Ishikawa (cell line): ENCODE measurements at regions not wholly inside any gene's neighbourhood (a gene's known extent, or its start where the extent isn't known, plus 50 kb on each side); places are given as distances from the start of the nearest gene placed in this dataset.
A peak's percentile ranks its signal among the peaks of the same experiment; 100 is the strongest.

Experiments
- CEBPB ChIP-seq: IDR thresholded peaks from 2 replicates; pipeline ENCODE4 v1.6.1; 2012
- CREB1 ChIP-seq: IDR thresholded peaks from 2 replicates; pipeline ENCODE4 v1.6.1; 2012; ENCODE audit warnings: low read depth
- EGR1 ChIP-seq: IDR thresholded peaks from 2 replicates; pipeline ENCODE4 v1.6.1; 2012
- EP300 ChIP-seq: IDR thresholded peaks from 2 replicates; pipeline ENCODE4 v1.6.1; 2012; ENCODE audit warnings: borderline replicate concordance
- FOXM1 ChIP-seq: IDR thresholded peaks from 2 replicates; pipeline ENCODE4 v1.6.1; 2012; ENCODE audit warnings: low read depth, borderline replicate concordance
- RAD21 ChIP-seq: IDR thresholded peaks from 2 replicates; pipeline ENCODE4 v1.6.1; 2012; ENCODE audit warnings: low read depth
- TAF1 ChIP-seq: IDR thresholded peaks from 2 replicates; pipeline ENCODE4 v1.6.1; 2012; ENCODE audit warnings: low read depth, mild to moderate bottlenecking
- TCF12 ChIP-seq: IDR thresholded peaks from 2 replicates; pipeline ENCODE4 v1.6.1; 2012; ENCODE audit warnings: low read depth
- TEAD4 ChIP-seq: IDR thresholded peaks from 2 replicates; pipeline ENCODE4 v1.6.1; 2012
- YY1 ChIP-seq: IDR thresholded peaks from 2 replicates; pipeline ENCODE4 v1.6.1; 2012; ENCODE audit warnings: low read depth
- ZBTB7A ChIP-seq: IDR thresholded peaks from 2 replicates; pipeline ENCODE4 v1.6.1; 2012; ENCODE audit warnings: low read depth
- TF ChIP-seq, protein P1 (sequence below): IDR thresholded peaks from 2 replicates; pipeline ENCODE4 v1.6.1; 2012
- TF ChIP-seq, protein P2 (sequence below): IDR thresholded peaks from 2 replicates; pipeline ENCODE4 v1.6.1; 2012; ENCODE audit warnings: low read depth, mild to moderate bottlenecking
- TF ChIP-seq, protein P3 (sequence below): IDR thresholded peaks from 2 replicates; pipeline ENCODE4 v1.6.1; 2012

DNA sequence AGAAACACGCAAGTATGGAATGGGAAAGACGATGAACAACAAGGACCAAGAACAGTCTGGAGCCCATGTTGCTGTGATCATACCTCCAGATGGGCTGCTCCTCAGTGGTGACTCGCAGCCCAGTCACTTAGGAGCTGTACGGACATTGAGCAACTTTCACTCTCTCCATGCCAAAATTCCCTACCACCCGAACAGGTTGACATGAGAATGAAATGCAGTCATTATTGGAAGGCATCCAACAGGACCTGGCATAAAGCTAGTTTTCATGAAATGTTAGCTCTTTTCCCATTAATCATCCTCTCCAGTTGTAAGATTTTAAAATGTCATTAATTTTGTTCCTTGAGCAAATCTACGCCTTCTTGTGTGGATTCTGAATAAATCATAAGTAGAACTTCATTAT lies 82.7 kb upstream of the GPM6B start:
- no peak for TF ChIP-seq RAD21
- no peak for TF ChIP-seq CREB1
- TF ChIP-seq, protein P1, sequence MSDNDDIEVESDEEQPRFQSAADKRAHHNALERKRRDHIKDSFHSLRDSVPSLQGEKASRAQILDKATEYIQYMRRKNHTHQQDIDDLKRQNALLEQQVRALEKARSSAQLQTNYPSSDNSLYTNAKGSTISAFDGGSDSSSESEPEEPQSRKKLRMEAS, result no peak
- TF ChIP-seq, protein P2, sequence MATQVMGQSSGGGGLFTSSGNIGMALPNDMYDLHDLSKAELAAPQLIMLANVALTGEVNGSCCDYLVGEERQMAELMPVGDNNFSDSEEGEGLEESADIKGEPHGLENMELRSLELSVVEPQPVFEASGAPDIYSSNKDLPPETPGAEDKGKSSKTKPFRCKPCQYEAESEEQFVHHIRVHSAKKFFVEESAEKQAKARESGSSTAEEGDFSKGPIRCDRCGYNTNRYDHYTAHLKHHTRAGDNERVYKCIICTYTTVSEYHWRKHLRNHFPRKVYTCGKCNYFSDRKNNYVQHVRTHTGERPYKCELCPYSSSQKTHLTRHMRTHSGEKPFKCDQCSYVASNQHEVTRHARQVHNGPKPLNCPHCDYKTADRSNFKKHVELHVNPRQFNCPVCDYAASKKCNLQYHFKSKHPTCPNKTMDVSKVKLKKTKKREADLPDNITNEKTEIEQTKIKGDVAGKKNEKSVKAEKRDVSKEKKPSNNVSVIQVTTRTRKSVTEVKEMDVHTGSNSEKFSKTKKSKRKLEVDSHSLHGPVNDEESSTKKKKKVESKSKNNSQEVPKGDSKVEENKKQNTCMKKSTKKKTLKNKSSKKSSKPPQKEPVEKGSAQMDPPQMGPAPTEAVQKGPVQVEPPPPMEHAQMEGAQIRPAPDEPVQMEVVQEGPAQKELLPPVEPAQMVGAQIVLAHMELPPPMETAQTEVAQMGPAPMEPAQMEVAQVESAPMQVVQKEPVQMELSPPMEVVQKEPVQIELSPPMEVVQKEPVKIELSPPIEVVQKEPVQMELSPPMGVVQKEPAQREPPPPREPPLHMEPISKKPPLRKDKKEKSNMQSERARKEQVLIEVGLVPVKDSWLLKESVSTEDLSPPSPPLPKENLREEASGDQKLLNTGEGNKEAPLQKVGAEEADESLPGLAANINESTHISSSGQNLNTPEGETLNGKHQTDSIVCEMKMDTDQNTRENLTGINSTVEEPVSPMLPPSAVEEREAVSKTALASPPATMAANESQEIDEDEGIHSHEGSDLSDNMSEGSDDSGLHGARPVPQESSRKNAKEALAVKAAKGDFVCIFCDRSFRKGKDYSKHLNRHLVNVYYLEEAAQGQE, result no peak
- TF ChIP-seq TCF12, result no peak
- peak; percentile 15; the same call in 1 of the 2 replicates for TF ChIP-seq EP300
- no peak for TF ChIP-seq TAF1
- peak; percentile 89 for TF ChIP-seq CEBPB
- TF ChIP-seq ZBTB7A, result no peak
- TF ChIP-seq, protein P3, sequence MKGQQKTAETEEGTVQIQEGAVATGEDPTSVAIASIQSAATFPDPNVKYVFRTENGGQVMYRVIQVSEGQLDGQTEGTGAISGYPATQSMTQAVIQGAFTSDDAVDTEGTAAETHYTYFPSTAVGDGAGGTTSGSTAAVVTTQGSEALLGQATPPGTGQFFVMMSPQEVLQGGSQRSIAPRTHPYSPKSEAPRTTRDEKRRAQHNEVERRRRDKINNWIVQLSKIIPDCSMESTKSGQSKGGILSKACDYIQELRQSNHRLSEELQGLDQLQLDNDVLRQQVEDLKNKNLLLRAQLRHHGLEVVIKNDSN, result no peak
- no peak for TF ChIP-seq YY1
- TF ChIP-seq TEAD4, result 0 out of 2 replicates have a peak, but pooled peaks have one; percentile 29
- TF ChIP-seq FOXM1, result no peak
- TF ChIP-seq EGR1, result no peak
